ENCODE measurements at regions not wholly inside any gene's neighbourhood (a gene's known extent, or its start where the extent isn't known, plus 50 kb on each side); places are given as distances from the start of the nearest gene placed in this dataset.

DNA sequence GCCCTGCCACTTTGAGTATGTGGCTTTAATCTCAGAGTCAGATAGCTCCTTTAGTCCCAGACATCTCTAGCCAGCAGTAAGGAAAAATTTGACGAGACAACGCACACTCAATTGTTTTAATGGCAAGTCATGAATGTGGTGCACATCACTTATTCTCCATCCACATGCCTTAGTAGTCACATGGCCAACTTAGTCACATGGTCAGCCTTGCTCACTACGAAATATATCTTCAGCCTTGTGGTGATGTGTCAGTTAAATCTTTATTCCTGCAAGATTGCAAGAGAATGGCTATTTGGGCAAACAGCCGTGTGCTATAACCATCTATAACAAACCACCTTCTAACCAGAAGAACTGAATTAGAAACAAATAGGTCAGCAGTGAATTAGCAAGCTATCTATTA, 871.1 kb upstream of the CELF2 start:
- DNase-seq (no peak), ATAC-seq (no peak)
- Histone ChIP-seq H3K36me3 (no peaks in the 10 kb centered on the region), H3K27me3 (ENCODE audit: low read depth) (no peaks in the 10 kb centered on the region), H3K4me1 (no peaks in the 10 kb centered on the region), H3K9me3 (no peaks in the 10 kb centered on the region), H3K27ac (no peak overlapping the region), H3K4me3 (no peak overlapping the region)
- intact Hi-C loops (cut with DNase I), result no loop called here
- no peak for TF ChIP-seq CTCF (IDR thresholded peaks at IDR 0.05)

DNA sequence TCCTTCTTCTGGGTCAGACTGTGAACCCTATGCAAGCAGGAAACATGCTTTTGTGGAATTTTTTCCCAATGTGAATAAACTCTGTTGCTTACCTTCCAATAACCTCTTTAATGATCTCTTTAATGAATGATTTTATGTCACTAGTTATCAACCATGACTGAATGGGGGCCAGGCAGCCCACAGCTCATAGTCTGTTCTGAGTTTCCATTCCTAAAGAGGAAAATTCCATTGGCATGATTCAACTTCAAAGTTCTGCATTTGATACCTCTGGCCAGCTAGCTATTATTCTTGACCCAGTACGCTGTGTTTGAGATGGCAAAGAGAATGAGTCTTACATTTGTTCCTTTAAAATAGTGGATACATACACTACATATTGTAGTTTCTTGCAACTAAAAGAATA, 867.8 kb upstream of the CELF2 start:
- intact Hi-C loops (cut with DNase I), result no loop called here
- H3K4me1 ChIP-seq, result no peaks in the 10 kb centered on the region
- H3K9me3 ChIP-seq, result no peaks in the 10 kb centered on the region
- no peak overlapping the region for H3K27ac ChIP-seq
- no peaks in the 10 kb centered on the region for H3K27me3 ChIP-seq (ENCODE audit: low read depth)
- no peak for TF ChIP-seq CTCF (IDR thresholded peaks at IDR 0.05)
- DNase-seq (no peak), ATAC-seq (no peak)
- H3K4me3 ChIP-seq, result no peak overlapping the region
- no peaks in the 10 kb centered on the region for H3K36me3 ChIP-seq

DNA sequence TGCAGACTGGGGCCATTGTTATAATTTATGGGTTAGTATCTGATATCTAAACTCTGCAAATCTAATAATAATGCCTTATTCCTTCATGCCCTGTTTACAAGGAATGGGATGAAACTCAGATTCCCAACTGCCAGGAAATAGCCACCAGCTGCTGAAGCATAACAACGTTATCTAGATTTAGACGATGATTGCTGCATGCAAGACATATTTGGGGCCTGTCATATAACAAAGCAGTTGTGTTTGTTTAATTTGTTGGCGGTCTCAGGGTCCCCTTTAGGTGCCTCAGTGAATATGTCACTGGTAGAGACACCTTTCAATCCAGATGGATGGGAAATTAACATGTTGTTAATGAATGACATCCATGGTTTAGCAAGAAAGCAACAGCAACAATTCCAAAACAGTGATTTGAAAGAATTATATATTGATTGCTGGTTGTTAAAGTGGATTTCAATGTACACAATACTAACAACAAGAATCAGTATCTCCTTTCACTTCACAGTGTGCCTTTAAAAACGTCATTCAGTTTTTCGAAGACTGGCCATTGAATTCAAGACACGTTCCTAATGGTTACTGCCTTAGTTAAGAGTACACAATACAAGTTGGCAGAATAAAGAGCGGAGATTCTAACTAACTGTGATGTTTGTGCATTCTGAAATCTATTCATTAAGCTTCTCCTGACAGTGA, 860.6 kb upstream of the CELF2 start:
- Histone ChIP-seq H3K27me3 (ENCODE audit: low read depth) (no peaks in the 10 kb centered on the region), H3K4me3 (no peak overlapping the region), H3K9me3 (no peaks in the 10 kb centered on the region), H3K36me3 (no peaks in the 10 kb centered on the region), H3K27ac (no peak overlapping the region), H3K4me1 (no peaks in the 10 kb centered on the region)
- no peak for TF ChIP-seq CTCF (IDR thresholded peaks at IDR 0.05)
- DNase-seq (no peak), ATAC-seq (no peak)
- intact Hi-C loops (cut with DNase I), result no loop called here

- Histone ChIP-seq H3K4me3 (no peak overlapping the region), H3K27me3 (ENCODE audit: low read depth) (no peaks in the 10 kb centered on the region), H3K27ac (no peak overlapping the region), H3K4me1 (no peaks in the 10 kb centered on the region), H3K36me3 (no peaks in the 10 kb centered on the region), H3K9me3 (no peaks in the 10 kb centered on the region)
- TF ChIP-seq CTCF (IDR thresholded peaks at IDR 0.05), result no peak
- ATAC-seq (peak; percentile 11 to 30), DNase-seq (no peak)
- intact Hi-C loops (cut with DNase I), result no loop called here
These were observed 856.8 kb upstream of the CELF2 start for GRCh38 chr10:10160821-10161312.

GRCh38 chr10:10164848-10165247, 852.8 kb upstream of the CELF2 start:
- Histone ChIP-seq H3K27me3 (ENCODE audit: low read depth) (no peaks in the 10 kb centered on the region), H3K27ac (no peak overlapping the region), H3K4me3 (no peak overlapping the region), H3K36me3 (no peaks in the 10 kb centered on the region), H3K9me3 (no peaks in the 10 kb centered on the region), H3K4me1 (no peaks in the 10 kb centered on the region)
- intact Hi-C loops (cut with DNase I), result no loop called here
- ATAC-seq (no peak), DNase-seq (no peak)
- TF ChIP-seq CTCF (IDR thresholded peaks at IDR 0.05), result no peak
